Ascending aorta (tissue), 2 donors: ENCODE measurements at regions not wholly inside any gene's neighbourhood (a gene's known extent, or its start where the extent isn't known, plus 50 kb on each side); places are given as distances from the start of the nearest gene placed in this dataset.
"Not testable (repeated sequence)": the region's sequence is repeated elsewhere in the genome, so short reads cannot be mapped to it uniquely, and the experiment has no call there.

Source experiments
- DNase-seq, 2 donors: peaks; one replicate each; pipeline ENCODE4 v3.0.0-alpha.2; 2019; ENCODE audit warnings: low spot score in 2 of 2
- H3K27ac ChIP-seq, 2 donors: fragments of 200-600 bp; sonication (generic); one replicate each; pipeline ENCODE4 v1.5.1; 2016 to 2017; ENCODE audit warnings: mild to moderate bottlenecking in 1 of 2
- H3K27me3 ChIP-seq: fragments of 200-600 bp; sonication (generic); one replicate; pipeline ENCODE4 v1.5.1; 2017
- H3K36me3 ChIP-seq, 2 donors: fragments of 200-600 bp; sonication (generic); one replicate each; pipeline ENCODE4 v1.5.1; 2016
- H3K4me1 ChIP-seq, 2 donors: fragments of 200-600 bp; sonication (generic); one replicate each; pipeline ENCODE4 v1.5.1; 2016 to 2017; ENCODE audit warnings: mild to moderate bottlenecking in 1 of 2
- H3K4me3 ChIP-seq, 2 donors: fragments of 200-600 bp; sonication (generic); one replicate each; pipeline ENCODE4 v1.5.1; 2016 to 2017; ENCODE audit warnings: mild to moderate bottlenecking in 1 of 2
- H3K9me3 ChIP-seq, 2 donors: fragments of 200-600 bp; sonication (generic); one replicate each; pipeline ENCODE4 v1.5.1; 2016
- intact Hi-C: fragments of 100-400 bp; cut with DNase I; formaldehyde crosslinking; loops from one replicate; pipeline ENCODE4 v1.15.1; 2023
- TF ChIP-seq, protein P1 (sequence below), 3 experiments: fragments of 200-600 bp in 2 of 3; fragments of 450-650 bp in 1 of 3; sonication (generic) in 2 of 3; IDR thresholded peaks; one replicate each; pipeline ENCODE4 v1.5.1; 2016 to 2019; ENCODE audit warnings: antibody characterized with exemption in 3 of 3, mild to moderate bottlenecking in 1 of 3, moderate library complexity in 1 of 3

DNA sequence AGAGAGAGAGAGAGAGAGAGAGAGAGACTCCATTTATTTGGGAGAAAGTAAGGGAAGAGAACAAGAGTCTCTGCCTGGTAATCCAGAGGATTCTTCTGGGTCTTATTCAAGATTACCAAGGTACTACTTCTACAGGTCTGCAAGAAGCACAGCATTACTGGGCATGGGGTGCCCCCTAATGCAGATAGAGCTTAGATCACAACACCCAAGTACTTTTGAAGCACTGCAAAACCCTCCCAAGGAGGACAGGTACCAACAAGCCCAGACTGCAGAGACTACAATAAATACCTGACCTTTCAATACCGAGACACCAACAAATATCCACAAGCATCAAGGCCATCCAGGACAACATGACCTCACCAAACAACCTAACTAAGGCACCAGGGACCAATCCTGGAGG is 94.7 kb upstream of the PHF24 start:
- TF ChIP-seq, protein P1, sequence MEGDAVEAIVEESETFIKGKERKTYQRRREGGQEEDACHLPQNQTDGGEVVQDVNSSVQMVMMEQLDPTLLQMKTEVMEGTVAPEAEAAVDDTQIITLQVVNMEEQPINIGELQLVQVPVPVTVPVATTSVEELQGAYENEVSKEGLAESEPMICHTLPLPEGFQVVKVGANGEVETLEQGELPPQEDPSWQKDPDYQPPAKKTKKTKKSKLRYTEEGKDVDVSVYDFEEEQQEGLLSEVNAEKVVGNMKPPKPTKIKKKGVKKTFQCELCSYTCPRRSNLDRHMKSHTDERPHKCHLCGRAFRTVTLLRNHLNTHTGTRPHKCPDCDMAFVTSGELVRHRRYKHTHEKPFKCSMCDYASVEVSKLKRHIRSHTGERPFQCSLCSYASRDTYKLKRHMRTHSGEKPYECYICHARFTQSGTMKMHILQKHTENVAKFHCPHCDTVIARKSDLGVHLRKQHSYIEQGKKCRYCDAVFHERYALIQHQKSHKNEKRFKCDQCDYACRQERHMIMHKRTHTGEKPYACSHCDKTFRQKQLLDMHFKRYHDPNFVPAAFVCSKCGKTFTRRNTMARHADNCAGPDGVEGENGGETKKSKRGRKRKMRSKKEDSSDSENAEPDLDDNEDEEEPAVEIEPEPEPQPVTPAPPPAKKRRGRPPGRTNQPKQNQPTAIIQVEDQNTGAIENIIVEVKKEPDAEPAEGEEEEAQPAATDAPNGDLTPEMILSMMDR (IDR thresholded peaks at IDR 0.05) = no peak
- no peaks in the 10 kb centered on the region for H3K27me3 ChIP-seq
- H3K27ac ChIP-seq = no peak overlapping the region
- no peak for DNase-seq
- intact Hi-C loops = no loop called here
- H3K9me3 ChIP-seq = peaks cover 0 to 3% of the 10 kb centered on the region in 2 donors
- no peaks in the 10 kb centered on the region for H3K4me1 ChIP-seq
- H3K36me3 ChIP-seq = no peaks in the 10 kb centered on the region
- H3K4me3 ChIP-seq = no peak overlapping the region

DNA sequence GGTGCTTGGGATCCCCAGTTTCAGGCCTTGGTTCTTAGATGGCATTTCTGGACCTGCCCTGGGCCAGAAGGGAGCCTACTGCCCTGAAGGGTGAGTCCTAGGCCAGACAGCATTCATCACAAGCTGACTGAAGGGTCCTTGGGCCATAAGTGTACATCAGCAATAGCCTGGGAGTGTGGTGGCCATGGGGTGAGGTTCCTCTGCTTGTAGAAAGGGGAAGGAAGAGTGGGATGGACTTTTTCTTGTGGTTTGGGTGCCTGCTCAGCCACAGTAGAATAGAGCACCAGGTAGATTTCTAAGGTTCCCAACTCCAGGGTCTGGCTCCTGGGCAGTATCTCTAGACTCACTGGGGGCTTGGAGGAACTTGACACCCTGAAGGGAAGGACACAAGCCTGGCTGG is 95.2 kb upstream of the PHF24 start:
- no peak overlapping the region for H3K4me3 ChIP-seq
- peaks cover 0 to 3% of the 10 kb centered on the region in 2 donors for H3K9me3 ChIP-seq
- no peak for DNase-seq
- H3K36me3 ChIP-seq = no peaks in the 10 kb centered on the region
- H3K27me3 ChIP-seq = no peaks in the 10 kb centered on the region
- TF ChIP-seq, protein P1 (IDR thresholded peaks at IDR 0.05) = no peak
- H3K27ac ChIP-seq = no peak overlapping the region
- intact Hi-C loops = no loop called here
- H3K4me1 ChIP-seq = no peaks in the 10 kb centered on the region

DNA sequence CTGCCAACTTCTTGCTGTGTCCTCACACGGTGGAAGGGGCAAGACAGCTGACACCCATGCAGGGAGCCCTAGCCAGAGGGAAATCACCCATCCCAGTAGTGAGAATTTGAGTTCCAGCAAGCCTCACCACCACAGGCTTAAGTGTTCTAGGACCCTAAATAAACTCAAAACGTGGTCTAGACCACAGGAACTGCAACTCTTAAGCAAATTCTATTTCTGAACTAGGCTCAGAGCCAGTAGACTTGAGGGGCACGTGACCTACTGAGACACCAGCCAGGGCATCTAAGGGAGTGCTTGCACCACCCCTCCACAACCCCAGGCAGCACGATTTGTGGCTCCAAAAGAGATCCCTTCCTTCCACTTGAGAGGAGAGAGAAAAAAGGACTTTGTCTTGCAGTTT is 96.0 kb upstream of the PHF24 start:
- peaks cover 0 to 10% of the 10 kb centered on the region in 2 donors for H3K9me3 ChIP-seq
- intact Hi-C loops = no loop called here
- H3K27me3 ChIP-seq = no peaks in the 10 kb centered on the region

DNA sequence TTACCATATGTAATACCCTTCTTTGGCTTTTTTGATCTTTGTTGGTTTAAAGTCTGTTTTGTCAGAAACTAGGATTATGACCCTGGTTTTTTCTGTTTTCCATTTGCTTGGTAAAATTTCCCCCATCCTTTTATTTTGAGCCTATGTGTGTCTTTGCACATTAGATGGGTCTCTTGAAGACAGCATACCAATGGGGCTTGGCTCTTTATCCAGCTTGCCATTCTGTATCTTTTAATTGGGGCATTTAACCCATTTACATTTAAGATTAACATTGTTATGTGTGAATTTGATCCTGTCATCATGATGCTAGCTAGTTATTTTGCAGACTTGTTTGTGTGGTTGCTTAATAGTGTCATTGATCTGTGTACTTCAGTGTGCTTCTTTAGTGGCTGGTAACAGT is 103.1 kb upstream of the PHF24 start:
- H3K9me3 ChIP-seq = peaks cover 8 to 25% of the 10 kb centered on the region in 2 donors
- H3K36me3 ChIP-seq, H3K27me3 ChIP-seq, H3K4me3 ChIP-seq, H3K4me1 ChIP-seq, H3K27ac ChIP-seq, DNase-seq, intact Hi-C loops: not testable (repeated sequence)

More for the DNA sequence above, 96.0 kb upstream of the PHF24 start:
- no peaks in the 10 kb centered on the region for H3K4me1 ChIP-seq
- no peak overlapping the region for H3K27ac ChIP-seq
- H3K36me3 ChIP-seq = no peaks in the 10 kb centered on the region
- H3K4me3 ChIP-seq = no peak overlapping the region
- TF ChIP-seq, protein P1 (IDR thresholded peaks at IDR 0.05) = no peak
- DNase-seq = no peak

DNA sequence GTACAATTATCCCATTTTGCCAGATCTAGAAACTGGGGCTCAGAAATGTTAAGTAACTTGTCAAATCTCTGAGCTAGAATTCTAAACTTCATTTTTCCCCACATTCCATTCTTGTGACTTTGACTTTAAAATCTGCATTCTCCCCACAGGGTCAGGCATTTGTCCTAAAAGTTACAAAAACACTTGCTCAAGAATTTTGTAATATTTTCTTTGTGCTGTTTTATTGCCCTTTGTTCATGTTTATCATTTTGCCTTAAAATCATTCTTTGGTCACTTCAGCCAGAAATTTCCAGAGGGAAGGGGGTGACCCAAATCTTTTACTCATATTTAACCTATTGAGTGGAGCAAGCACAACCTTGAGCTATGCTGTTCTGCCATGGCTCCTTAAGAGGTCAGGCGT is 120.1 kb upstream of the CCL21 start:
- Histone ChIP-seq H3K27me3 (no peaks in the 10 kb centered on the region), H3K36me3 (no peaks in the 10 kb centered on the region), H3K4me3 (no peak overlapping the region), H3K27ac (no peak overlapping the region), H3K4me1 (no peaks in the 10 kb centered on the region), H3K9me3 (no peaks in the 10 kb centered on the region)
- no peak for DNase-seq
- intact Hi-C loops = no loop called here
- TF ChIP-seq, protein P1 (IDR thresholded peaks at IDR 0.05) = no peak

DNA sequence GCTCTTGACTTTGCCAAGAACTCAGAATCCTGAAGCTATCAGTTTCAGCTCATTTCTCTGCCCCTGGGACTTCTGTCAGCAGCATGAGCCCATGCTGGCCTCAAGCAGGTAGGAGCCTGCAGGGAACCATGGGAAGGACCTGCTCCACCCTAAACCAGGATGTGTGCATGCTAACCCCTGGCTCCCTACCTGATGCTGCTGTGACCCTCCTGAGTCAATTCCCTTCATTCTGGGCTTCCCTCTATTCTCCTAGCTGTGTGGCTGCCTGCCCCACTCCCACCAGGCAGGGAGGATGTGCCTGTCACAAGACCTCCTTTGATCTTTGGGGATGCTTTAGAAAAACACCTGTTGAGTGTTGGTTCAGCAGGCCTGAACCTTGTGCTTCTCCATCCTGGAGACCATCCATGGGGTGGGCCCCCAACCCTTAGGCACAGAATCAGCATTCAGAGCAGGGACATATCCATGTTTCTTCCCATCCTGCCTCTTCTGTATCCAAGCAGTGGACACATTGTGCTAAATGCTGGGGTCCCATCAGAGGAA is 117.1 kb upstream of the CCL21 start:
- Histone ChIP-seq H3K36me3 (no peaks in the 10 kb centered on the region), H3K27ac (no peak overlapping the region), H3K4me1 (no peaks in the 10 kb centered on the region), H3K27me3 (no peaks in the 10 kb centered on the region), H3K4me3 (no peak overlapping the region), H3K9me3 (no peaks in the 10 kb centered on the region)
- no peak for DNase-seq
- intact Hi-C loops = no loop called here
- TF ChIP-seq, protein P1 (IDR thresholded peaks at IDR 0.05) = no peak
